GM19023 (cell line): ENCODE measurements at regions not wholly inside any gene's neighbourhood (a gene's known extent, or its start where the extent isn't known, plus 50 kb on each side); places are given as distances from the start of the nearest gene placed in this dataset.

ENCODE experiments used
- ATAC-seq: cut with Tn5 transposase; IDR thresholded peaks from one replicate; pipeline ENCODE4 v1.9.1; 2021; ENCODE audit warnings: mild to moderate bottlenecking, moderate library complexity; ENCODE audit not compliant: unreplicated experiment

DNA sequence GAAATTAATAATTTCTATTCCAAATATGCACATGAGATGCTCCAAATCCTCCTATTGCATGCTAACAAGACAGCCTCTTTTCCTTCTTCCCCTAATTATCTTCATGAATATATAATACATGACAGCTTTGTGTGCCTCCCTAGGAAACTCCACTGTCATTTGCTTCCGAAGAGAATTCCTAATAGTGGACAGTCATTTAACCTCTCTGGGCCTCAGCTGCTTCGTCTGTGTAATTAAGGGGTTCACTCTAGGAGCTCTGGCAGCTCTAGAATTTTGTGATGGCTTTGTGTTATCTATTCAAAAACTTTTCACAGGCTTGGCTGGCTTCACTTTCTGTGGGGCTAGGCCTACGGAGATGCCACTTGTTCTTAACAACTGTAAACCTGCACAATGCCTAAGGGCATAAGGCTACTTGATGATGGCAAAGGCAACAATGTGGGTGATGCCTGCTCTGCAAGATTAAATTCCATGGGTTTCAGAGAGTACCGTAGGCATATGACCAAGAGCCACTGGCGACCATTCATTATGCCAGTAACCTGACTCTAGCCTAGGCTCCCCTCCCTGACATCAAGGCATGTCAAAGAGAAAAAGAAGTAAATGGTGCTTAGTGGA, 333.8 kb upstream of the UMPS start:
- no peak for ATAC-seq

DNA sequence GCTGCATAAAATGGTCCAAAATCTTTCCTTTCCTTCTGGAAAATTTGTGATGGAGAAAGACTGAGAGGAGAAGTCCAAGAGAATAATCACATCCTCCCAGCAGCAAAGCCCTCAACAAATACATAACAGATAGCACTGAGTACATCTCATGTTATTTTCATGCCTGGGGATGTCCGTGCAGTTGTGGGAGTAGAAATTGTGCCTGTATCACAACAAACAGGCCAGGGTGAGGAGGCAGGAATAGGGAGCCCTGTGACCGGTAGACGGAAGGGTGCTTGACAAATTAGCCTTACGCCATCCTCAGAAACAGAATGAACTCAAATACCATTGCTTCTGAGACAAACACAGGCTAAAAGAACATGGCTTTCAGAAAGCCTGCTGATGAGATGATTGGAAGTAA, 333.2 kb upstream of the UMPS start:
- ATAC-seq = no peak

DNA sequence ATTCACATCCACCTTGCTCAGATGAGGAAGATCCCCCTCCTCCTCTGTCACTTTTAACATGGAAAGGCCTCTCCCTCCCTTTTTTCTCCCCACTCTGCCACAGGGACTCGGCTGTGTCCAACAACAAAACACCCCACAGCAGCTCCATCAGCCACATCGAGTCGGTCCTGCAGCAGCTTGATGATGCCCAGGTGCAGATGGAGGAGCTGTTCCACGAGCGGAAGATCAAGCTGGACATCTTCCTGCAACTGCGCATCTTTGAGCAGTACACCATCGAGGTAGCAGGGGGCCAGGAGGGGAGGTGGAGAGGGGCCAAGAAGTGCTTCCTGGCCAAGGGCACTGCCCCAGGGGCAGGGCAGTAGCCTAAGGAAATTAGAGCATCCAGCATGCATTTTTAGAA, 331.7 kb upstream of the UMPS start:
- ATAC-seq = no peak

DNA sequence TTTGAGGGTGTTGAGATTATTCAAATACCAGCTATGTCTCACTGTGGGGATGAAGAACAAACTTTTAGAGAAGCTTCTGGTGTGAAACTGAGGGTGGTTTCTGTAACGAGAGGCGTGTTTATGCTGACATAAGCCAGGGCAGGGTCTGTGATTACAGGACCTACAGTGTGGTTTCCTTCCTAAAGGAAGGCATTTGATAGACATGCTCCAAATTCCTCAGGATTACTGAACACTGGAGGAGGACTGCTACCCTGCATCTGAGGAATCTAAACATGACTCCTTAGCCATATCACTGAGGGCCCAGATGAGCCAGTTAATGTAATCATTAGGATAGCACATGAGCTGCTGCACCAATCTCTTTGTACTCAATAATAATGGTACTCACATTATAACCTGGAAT, 328.4 kb upstream of the UMPS start:
- ATAC-seq = no peak

GRCh38 chr3:124402791-124403190, 327.5 kb upstream of the UMPS start:
- no peak for ATAC-seq

DNA sequence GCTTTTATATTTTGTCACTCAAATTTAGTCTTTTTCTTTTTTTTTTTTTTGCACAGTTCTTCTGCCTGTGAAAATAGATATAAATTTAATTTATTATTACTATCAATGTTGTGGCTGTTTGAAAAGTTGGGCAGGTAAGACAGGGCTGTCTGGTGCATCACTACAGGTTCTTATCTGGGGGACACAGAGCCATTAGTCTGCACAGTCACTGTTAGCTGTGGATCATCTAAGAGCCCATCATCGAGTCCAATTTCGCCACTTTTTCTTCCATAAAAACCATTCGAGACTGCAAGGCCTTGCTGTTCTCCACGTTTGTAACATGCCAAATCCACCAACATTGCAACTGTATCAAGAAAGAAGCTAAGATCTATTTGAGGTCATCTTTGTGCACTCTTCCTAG, 325.6 kb upstream of the UMPS start:
- no peak for ATAC-seq

- no peak for ATAC-seq
Observed at GRCh38 chr3:124407260-124407659, 323.0 kb upstream of the UMPS start.

DNA sequence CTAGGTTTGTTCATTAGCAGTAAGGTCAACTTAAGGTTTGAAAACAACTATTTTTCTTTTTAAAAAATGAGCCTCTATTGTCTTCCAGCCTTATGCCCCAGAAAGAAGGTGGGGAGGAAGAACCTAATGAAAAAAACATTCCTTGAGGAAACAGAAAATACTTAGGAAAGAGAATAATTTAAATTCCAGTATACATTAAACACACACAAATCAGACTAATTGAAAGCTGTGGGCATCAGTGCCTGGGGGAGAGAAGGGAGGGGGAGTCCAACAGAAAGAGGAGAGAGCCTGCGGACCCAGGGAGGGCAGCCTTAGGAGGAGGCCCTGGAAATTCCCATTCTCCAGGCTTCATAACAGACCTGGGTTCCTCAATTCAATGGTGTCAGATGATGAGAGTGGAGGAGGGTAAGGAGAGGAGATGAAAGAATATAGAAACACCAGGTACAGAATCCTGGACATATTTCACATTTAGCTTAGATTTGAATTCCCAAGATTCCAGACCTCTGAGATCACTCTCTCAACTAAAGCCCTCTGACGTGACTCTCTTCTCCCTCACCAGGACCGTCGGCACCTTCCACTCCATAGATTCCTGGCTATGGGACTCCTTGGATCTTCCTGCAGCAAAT, 320.5 kb upstream of the UMPS start:
- ATAC-seq = no peak

- ATAC-seq = no peak
Observed at GRCh38 chr3:124410471-124410870, 319.8 kb upstream of the UMPS start.

DNA sequence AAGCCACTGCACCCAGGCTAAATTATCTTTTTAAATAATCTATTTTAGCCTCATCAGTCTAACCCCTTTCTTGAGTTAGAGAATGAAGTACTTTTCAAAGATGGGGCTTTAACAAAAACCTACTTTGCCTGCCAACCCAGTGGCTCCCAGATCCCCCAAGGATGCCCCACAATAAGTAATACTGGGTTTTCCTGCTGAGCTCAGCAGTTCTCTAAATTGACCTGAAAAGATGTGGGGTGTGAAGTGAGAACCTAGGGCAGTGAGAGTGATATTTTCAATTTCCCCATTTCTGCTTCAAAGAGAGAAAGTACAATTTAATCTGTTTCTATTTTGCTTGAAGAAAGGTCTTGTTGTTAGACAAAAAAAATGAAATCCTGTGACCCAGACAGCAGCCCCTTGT, 318.5 kb upstream of the UMPS start:
- ATAC-seq = no peak

DNA sequence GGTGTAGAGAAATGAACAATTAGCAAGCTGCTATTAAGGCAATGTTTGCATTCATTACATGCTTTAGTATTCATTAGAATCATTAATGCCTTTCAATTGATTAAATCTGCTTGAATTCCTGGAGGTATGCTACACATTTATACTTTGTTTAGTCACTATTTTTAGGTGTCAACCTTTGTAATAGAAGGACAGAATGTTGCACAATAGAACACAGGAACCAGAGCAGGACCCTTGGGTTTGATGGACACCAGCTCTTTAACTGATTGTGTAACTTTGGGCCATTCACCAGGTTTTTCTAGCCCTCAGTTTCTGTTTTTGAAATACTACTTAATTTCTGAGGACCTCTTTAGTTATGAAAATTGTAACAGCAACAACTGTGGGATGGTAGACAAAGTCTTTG, 317.6 kb upstream of the UMPS start:
- no peak for ATAC-seq

GRCh38 chr3:124413393-124413792, 316.9 kb upstream of the UMPS start:
- ATAC-seq = no peak

DNA sequence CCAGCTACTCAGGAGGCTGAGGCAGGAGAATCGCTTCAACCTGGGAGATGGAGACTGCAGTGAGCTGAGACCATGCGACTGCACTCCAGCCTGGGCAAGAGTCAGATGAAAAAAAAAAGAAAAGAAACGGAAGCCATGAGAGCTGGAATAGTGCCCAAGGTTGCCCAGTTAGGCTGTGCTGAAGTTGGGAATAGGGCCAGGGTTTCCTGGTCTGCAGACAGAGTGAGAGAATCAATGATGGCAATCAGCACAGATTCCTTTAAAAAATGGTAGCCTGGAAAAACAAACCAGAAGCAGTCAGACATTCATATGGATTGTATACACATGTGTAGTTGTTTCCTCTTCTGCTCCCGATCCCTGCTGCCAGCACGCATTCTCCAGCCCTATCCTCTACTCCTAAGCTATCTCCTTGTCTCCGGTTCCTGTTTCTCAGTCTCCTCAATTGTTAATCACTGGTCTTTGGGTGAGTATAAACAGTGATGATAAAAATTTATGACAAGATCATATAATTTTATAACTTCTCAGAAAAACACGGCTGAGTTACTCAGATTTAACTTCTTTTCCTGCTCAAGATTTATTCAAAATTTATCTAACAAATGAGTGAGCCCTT, 316.2 kb upstream of the UMPS start:
- ATAC-seq = no peak

- ATAC-seq = no peak
Observed at GRCh38 chr3:124415446-124415960, 314.7 kb upstream of the UMPS start.

GRCh38 chr3:124419303-124419702, 310.9 kb upstream of the UMPS start:
- ATAC-seq = no peak

DNA sequence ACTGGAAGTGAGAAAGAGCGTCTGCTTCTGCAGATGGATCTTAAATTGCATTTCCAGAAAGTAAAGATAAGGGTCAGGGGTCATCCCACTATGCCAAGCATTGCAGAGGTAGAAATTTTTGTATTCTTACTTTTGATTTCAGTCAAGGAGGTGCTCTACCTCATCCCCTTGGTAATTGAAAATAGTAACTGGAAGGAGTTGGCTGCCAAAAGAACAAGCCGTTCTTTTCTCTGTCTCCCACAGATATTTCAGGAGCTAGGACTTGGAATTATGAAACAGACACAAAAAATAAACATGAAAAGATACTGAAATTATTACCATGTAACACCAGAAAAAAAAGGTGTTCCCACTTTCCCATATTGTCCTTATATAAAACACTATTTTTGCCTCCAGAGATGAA, 309.9 kb upstream of the UMPS start:
- no peak for ATAC-seq

DNA sequence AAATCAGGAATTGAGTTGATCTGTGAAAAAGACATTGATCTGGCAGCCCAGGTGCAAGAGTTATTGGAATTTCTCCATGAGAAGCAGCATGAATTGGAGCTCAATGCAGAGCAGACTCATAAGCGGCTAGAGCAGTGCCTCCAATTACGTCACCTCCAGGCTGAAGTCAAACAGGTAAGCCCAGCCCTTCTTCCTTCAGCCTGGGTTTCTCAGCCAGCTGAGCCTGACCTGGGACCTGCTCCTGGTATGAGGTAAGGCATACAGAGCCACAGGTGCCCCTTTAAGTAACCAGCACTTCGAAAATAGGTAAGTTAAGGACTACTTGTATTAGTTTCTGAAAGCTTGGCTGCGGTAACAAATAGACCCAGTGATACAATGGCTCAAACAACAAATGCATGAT, 307.4 kb upstream of the UMPS start:
- ATAC-seq = no peak

GRCh38 chr3:124424396-124424795, 305.9 kb upstream of the UMPS start:
- no peak for ATAC-seq

DNA sequence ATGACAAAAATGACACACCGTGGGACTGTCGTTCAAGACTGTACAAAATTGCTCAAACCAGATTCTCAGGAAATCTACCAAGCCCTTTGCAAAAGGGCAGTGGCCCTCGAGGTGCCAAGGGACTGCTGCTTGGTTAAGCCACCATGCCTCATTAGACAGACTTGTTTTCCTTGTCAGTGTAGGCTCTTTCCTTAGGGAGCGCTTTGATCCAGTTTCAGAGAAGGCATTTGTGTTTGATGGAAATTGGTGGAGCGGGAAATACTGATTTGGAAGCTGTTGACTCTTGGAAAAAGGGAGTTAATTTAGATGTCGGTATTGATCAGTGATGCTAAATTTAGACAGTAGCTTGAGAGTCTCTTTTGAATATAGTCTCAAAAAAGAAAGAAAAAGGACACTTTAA, 304.3 kb upstream of the UMPS start:
- ATAC-seq = no peak

DNA sequence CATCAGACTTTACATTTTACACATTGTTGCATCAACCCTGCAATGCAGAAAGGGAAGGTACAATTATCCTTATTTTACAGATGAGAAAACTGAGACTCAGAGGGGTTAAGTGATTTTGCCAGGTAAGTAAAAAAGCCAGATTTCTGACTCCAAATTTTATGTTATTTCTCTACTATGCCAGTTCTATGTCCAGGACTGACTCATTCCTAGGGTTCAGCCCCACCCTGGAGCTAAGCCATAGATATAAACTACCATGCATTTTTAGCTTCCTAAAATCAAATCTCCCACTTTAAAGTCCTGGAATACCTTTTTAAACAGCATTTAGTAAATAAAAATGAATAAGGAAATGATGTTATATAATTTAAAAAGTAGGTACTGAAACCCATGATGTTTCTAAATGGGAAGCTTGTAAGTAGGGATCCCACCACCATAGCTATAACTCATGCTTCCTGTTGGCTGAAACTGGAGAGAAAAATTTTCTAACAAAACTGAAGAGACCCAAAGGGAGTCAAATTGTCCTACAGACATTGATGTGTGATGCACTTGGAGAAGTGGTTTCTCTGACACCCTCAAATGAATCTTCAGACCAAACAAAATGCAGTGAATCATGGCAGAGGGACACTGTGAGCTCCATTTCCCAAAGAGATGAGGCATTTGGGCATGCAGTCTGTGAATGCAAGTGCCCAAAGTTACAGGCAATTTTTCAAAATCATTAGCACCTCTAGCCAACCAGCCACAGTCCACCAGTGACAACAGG, 301.7 kb upstream of the UMPS start:
- no peak for ATAC-seq

DNA sequence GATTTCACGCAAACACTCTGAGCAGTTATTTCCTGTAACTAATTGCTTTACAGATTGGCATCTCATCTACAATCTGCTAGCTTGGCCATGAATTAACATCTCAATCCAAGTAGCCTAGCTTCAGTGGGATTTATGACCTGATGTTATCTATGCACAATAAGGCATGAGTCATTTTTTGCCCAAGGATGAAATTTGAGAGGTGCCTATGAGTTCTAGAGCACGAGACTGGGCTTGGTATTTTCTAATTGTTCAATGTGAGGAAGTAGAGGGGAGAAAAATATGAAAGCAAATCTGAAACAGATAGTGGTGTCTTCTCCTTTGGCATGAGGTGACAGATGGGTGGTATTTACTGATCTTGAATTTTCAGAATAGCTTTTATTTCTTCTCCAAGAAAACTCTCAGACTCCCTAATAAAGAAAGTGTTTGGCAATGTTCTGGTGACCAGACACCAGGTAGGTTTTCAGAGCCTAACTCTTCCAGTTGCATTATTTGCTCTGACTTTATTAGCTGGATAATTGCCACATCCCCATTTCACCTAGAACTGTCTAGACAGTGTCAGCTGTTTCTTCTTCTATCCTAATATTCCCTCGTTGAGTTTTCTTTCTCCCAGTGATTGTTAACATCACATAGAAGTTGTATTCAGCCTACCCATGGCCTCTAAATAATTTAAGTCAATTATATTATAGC, 301.0 kb upstream of the UMPS start:
- ATAC-seq = no peak
